GM19099 (cell line): ENCODE measurements at regions not wholly inside any gene's neighbourhood (a gene's known extent, or its start where the extent isn't known, plus 50 kb on each side); places are given as distances from the start of the nearest gene placed in this dataset.

Experiments
- POLR2A ChIP-seq: IDR thresholded peaks from 3 replicates; pipeline ENCODE4 v1.6.1; 2011; ENCODE audit warnings: low read depth; ENCODE audit not compliant: insufficient read length; ENCODE audit errors: extremely low read depth

- peak; percentile 81 for TF ChIP-seq POLR2A
Observed at GRCh38 chr16:72664509-72665408, 383.2 kb downstream of the ZFHX3 start.

DNA sequence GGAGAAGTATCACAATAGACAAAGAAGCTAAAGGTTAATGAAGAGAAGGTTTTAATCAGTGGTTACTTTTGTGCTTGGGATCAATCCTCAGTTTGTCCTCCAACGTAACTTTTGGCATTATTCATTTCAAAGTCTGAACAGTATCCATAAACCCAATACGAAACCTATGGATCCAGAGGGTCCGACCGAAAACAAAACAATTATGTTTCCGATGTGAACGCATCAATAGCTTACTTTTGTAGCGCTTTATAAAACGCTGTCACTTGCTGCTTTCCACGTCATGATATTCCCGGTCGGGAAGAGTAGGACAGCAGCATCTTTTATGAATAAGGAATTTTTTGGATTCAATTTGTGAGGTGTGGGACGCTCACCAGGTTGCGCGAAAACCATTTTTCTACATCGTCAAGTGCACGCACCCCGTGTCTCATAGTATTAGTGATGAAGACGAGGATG lies 383.8 kb downstream of the ZFHX3 start:
- TF ChIP-seq POLR2A = no peak

- no peak for TF ChIP-seq POLR2A
Observed at GRCh38 chr16:72658888-72659717, 388.8 kb downstream of the ZFHX3 start.

DNA sequence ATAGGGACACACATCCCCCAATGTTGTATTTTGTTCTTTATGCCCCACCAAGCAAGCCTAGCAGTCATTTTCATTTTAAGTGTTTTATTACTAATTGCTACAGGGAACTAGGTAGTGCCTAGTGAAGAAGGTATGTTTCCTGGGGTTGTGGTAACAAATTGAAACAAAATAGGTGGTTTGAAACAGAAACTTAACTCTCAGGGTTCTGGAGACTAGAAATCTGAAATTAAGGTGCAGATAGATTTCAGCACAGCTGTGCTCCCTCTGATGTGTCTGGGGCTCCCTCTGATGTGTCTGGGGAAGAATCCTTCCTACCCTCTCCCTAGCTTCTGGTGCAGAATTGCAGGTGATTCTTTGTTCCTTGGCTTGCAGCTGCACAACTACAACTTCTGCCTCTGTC lies 390.1 kb downstream of the ZFHX3 start:
- TF ChIP-seq POLR2A = no peak

DNA sequence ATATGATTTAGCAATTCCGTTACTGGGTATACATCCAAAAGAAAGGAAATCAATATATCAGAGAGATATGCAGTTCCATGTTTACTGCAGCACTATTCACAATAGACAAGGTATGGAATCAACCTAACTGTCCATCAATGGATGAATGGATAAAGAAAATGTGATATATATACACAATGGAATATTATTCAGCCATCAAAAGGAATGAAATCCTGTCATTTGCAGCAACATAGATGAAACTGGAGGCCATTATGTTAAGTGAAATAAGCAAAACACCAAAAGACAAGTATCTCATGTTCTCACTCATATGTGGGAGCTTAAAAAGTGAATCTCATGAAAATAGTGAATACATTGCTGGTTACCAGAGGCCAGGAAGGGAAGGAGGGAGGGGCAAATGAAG lies 390.8 kb downstream of the ZFHX3 start:
- no peak for TF ChIP-seq POLR2A

DNA sequence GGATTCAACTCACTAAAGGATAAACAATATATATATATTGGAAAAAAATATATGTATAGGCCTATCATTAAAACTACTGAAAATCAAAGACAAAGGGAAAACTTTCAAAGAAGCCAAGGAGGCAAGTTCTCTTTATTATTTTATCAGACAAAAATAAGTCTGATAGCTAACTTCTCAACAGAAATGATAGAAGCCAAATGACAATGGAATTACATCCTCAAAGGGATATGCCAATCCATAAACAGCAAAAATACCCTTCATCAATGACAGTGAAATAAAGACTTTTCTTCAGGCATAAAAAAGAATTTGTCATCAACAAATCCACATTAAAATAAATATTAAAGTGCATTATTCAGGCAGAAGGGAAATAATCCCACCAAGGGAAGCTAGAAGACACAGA lies 393.4 kb downstream of the ZFHX3 start:
- TF ChIP-seq POLR2A = no peak

GRCh38 chr16:72649254-72649944 lies 398.5 kb downstream of the ZFHX3 start:
- TF ChIP-seq POLR2A = no peak

DNA sequence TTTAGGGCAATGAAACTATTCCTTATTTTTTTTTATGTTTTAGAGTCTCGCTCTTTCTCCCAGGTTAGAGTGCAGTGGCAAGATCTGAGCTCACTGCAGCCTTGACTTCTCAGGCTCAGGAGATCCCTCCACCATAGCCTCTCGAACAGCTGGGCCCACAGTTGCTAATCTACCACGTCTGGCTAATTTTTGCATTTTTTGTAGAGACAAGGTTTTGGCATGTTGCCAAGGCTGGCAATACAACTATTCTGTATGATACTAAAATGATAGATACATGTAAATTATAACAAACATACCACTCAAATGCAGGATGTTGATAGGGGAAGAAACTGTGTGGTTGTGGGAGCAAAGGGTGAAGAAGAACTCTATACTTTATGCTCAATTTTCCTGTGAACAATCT lies 401.3 kb downstream of the ZFHX3 start:
- TF ChIP-seq POLR2A = no peak

DNA sequence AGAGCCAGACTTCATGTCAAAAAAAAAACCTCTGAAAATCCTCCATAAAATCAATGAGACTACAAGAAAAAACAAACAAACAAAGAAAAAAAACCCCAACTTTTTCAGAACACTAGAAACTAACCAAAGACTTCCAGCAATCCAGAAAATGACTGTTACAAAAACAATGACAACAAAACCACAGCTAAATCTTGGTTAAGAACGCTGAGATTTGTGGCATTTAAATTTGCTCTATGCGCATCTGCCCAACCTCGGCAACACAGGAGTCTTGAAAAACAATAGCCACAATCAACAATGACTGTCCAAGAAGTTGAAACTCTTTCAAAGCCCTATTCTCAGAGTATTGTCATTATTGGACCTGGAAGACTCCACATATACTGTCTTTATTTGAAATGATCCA lies 402.4 kb downstream of the ZFHX3 start:
- TF ChIP-seq POLR2A = no peak

DNA sequence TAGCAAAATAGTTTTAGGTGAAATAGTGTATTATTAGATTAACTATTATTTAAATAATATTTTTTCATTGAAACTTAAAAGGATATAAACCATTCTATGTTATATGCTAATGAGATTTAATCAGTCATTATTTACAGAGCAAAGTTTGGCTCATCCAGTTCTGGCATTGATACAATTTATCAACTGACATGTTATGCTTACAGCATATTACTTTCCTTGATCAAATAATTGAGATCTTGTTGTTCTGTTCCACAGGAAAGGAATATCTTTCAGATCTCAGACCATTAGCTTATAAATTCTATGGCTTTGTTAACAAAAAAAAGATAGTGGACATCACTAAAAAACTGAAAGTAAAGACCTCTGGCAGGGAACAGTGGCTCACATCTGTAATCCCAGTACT lies 403.0 kb downstream of the ZFHX3 start:
- TF ChIP-seq POLR2A = no peak

DNA sequence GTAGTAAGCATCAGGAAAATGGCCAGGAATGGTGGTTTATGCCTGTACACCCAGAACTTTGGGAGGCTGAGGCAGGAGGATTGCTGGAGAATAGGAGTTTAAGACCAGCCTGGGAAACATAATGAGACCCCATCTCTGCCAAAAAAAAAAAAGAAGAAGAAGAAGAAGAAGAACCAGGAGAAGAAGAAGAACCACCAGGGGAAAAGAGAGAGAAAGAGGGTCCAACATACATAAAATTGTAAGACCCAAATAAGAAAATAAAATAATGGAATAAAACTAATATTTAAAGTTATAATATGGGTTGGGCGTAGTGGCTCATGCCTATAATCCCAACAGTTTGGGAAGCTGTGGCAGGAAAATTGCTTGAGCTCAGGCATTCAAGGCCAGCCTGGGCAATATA lies 408.4 kb downstream of the ZFHX3 start:
- TF ChIP-seq POLR2A = no peak

GRCh38 chr16:72637306-72637705 lies 410.6 kb downstream of the ZFHX3 start:
- TF ChIP-seq POLR2A = no peak

DNA sequence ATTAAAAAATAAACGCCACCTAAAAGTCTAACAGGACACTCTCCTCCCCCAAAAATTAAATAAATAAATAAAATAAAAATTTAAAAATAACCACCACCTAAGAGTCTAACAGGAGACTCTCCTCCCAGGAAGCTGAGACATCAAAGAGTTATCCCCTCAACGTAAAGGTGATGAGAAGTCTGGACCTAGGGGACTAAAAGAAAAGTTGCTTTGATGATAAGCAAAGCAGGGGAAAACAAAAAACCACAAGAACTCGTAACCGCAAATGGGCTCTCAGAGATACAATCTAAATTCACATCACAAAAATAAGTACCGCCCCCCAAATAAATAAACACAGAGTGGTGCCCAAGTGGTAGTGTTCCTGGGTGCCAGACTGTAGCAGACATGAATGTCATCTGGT lies 412.2 kb downstream of the ZFHX3 start:
- TF ChIP-seq POLR2A = no peak

GRCh38 chr16:72635104-72635503 lies 412.8 kb downstream of the ZFHX3 start:
- no peak for TF ChIP-seq POLR2A

DNA sequence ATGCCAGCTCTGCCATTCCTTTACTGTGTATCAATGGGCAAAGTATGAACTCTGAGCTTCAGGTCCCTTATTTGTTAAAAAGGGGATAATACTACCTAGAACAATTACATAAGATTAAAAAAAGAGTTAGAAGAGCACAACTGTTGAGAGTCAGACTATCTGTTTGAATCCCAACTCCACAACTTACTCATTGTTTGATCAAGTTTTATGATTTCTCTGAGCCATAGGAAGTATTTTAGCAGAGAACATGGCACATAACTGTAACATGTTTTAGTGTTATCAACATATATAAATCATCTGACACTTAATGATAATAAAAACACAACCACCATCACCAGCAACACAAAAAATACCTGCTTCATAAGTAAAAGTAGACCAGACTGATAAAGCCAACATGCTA lies 421.3 kb downstream of the ZFHX3 start:
- no peak for TF ChIP-seq POLR2A
